Esophagus squamous epithelium (tissue), 4 donors: ENCODE measurements at regions not wholly inside any gene's neighbourhood (a gene's known extent, or its start where the extent isn't known, plus 50 kb on each side); places are given as distances from the start of the nearest gene placed in this dataset.

Experiments
- CTCF ChIP-seq, 6 experiments: fragments of 450-650 bp in 4 of 6; fragments of 200-600 bp in 2 of 6; sonication (generic) in 2 of 6; IDR thresholded peaks; one replicate each; pipeline ENCODE4 v1.5.1; 2016 to 2019; ENCODE audit warnings: antibody characterized with exemption in 6 of 6, mild to moderate bottlenecking in 4 of 6, moderate library complexity in 4 of 6
- POLR2A ChIP-seq, 4 donors: fragments of 450-650 bp; IDR thresholded peaks; one replicate each; pipeline ENCODE4 v1.6.1; 2017; ENCODE audit warnings: antibody characterized with exemption in 4 of 4, mild to moderate bottlenecking in 4 of 4, moderate library complexity in 3 of 4

GRCh38 chr6:155660251-155660977, 204.8 kb upstream of the NOX3 start:
- TF ChIP-seq POLR2A (IDR thresholded peaks at IDR 0.05) (no peak), CTCF (IDR thresholded peaks at IDR 0.05) (no peak)
